Astrocyte (in vitro differentiated cells and primary cell): ENCODE measurements at regions not wholly inside any gene's neighbourhood (a gene's known extent, or its start where the extent isn't known, plus 50 kb on each side); places are given as distances from the start of the nearest gene placed in this dataset.

Source experiments
- DNase-seq: peaks from one replicate; pipeline ENCODE4 v3.0.0-alpha.2; 2010; ENCODE audit warnings: low read depth
- FAIRE-seq: peaks from 2 replicates; lab custom pipeline; 2011; peaks lifted over from hg19 to GRCh38; lab: Jason Lieb, UNC
- H2AFZ ChIP-seq: 2 replicates; pipeline ENCODE4 v1.6.0; 2012; ENCODE audit warnings: low read depth, low read length, inconsistent platforms
- H3K27ac ChIP-seq: 2 replicates; pipeline ENCODE4 v1.5.1; 2011; ENCODE audit warnings: low read depth, low read length, inconsistent platforms
- H3K27me3 ChIP-seq: 2 replicates; pipeline ENCODE4 v1.6.0; 2011; ENCODE audit warnings: low read length, inconsistent platforms; ENCODE audit not compliant: insufficient read depth
- H3K36me3 ChIP-seq: 2 replicates; pipeline ENCODE4 v1.5.1; 2011; ENCODE audit warnings: low read length, inconsistent platforms; ENCODE audit not compliant: insufficient read depth
- H3K4me1 ChIP-seq: 2 replicates; pipeline ENCODE4 v1.5.1; 2011; ENCODE audit warnings: low read length, inconsistent platforms; ENCODE audit not compliant: insufficient read depth
- H3K4me2 ChIP-seq: 2 replicates; pipeline ENCODE4 v1.6.0; 2012; ENCODE audit warnings: low read length, inconsistent platforms
- H3K4me3 ChIP-seq: 2 replicates; pipeline ENCODE4 v1.5.1; 2011; ENCODE audit warnings: low read depth, mild to moderate bottlenecking, low read length, inconsistent platforms; ENCODE audit not compliant: insufficient read depth
- H3K79me2 ChIP-seq: 2 replicates; pipeline ENCODE4 v1.6.0; 2012; ENCODE audit warnings: mild to moderate bottlenecking, low read length, inconsistent platforms; ENCODE audit not compliant: insufficient read depth
- H3K9ac ChIP-seq: 2 replicates; pipeline ENCODE4 v1.6.0; 2012; ENCODE audit warnings: mild to moderate bottlenecking, low read length, inconsistent platforms
- H3K9me3 ChIP-seq: 2 replicates; pipeline ENCODE4 v1.5.1; 2012; ENCODE audit warnings: low read depth, mild to moderate bottlenecking, low read length, inconsistent platforms; ENCODE audit not compliant: insufficient read depth
- H4K20me1 ChIP-seq: 2 replicates; pipeline ENCODE4 v1.6.0; 2012; ENCODE audit warnings: low read length, inconsistent platforms; ENCODE audit not compliant: insufficient read depth
- H3K27ac Mint-ChIP-seq: one replicate; pipeline ENCODE4 v1.8.0; 2021; ENCODE audit warnings: mild to moderate bottlenecking, mixed read lengths; ENCODE audit not compliant: unreplicated experiment
- H3K27me3 Mint-ChIP-seq: one replicate; pipeline ENCODE4 v1.8.0; 2021; ENCODE audit warnings: low read depth, mixed read lengths; ENCODE audit not compliant: unreplicated experiment
- H3K36me3 Mint-ChIP-seq: one replicate; pipeline ENCODE4 v1.8.0; 2021; ENCODE audit warnings: low read depth, mixed read lengths; ENCODE audit not compliant: unreplicated experiment
- H3K4me1 Mint-ChIP-seq: one replicate; pipeline ENCODE4 v1.8.0; 2021; ENCODE audit warnings: low read depth, mixed read lengths; ENCODE audit not compliant: unreplicated experiment
- H3K4me3 Mint-ChIP-seq: one replicate; pipeline ENCODE4 v1.8.0; 2021; ENCODE audit warnings: mild to moderate bottlenecking, moderate library complexity, mixed read lengths; ENCODE audit not compliant: unreplicated experiment
- H3K9me3 Mint-ChIP-seq: one replicate; pipeline ENCODE4 v1.8.0; 2021; ENCODE audit warnings: mild to moderate bottlenecking, mixed read lengths; ENCODE audit not compliant: unreplicated experiment
- EZH2 ChIP-seq: IDR thresholded peaks from 2 replicates; pipeline ENCODE4 v1.6.1; 2012; ENCODE audit warnings: mild to moderate bottlenecking, low read length, inconsistent platforms; ENCODE audit not compliant: insufficient read depth
- TF ChIP-seq, protein P1 (sequence below): IDR thresholded peaks from 2 replicates; pipeline ENCODE4 v1.5.1; 2011; ENCODE audit warnings: low read depth, mild to moderate bottlenecking, inconsistent platforms, low read length, moderate library complexity; ENCODE audit not compliant: insufficient read depth

DNA sequence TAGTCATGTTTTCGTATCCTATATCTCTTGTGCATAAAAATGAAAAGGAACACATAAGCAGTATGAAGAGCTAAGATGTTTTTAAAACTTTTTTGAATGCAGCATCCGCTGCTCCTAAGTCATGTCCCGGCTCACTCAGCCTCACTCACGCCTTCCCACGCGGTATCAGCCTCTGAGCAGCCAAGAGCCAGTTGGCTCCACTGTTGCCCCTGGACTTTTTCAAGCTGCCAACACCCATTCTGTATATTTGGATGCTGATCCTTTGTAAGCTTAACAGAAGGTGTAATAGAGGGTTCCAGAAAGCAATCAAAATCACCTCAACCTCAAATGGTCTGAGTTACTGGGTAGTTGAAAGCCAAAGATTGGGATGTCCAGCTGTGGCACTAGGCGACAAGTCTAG is 139.3 kb downstream of the TTLL2 start:
- Histone ChIP-seq H3K9ac (no peak overlapping the region), H3K27ac (no peak overlapping the region), H3K79me2 (no peaks in the 10 kb centered on the region), H2AFZ (no peak overlapping the region), H3K4me2 (no peak overlapping the region), H3K9me3 (no peaks in the 10 kb centered on the region), H3K36me3 (no peaks in the 10 kb centered on the region), H3K4me1 (no peaks in the 10 kb centered on the region), H4K20me1 (no peaks in the 10 kb centered on the region), H3K4me3 (no peak overlapping the region), H3K27me3 (no peaks in the 10 kb centered on the region)
- DNase-seq (no peak), FAIRE-seq (no peak)
- Mint-ChIP-seq H3K9me3 (no peaks in the 10 kb centered on the region), H3K4me3 (no peak overlapping the region), H3K27ac (no peak overlapping the region), H3K4me1 (peaks cover 3% of the 10 kb centered on the region), H3K27me3 (peaks cover 47% of the 10 kb centered on the region), H3K36me3 (no peaks in the 10 kb centered on the region)
- no peak for TF ChIP-seq EZH2
- TF ChIP-seq, protein P1, sequence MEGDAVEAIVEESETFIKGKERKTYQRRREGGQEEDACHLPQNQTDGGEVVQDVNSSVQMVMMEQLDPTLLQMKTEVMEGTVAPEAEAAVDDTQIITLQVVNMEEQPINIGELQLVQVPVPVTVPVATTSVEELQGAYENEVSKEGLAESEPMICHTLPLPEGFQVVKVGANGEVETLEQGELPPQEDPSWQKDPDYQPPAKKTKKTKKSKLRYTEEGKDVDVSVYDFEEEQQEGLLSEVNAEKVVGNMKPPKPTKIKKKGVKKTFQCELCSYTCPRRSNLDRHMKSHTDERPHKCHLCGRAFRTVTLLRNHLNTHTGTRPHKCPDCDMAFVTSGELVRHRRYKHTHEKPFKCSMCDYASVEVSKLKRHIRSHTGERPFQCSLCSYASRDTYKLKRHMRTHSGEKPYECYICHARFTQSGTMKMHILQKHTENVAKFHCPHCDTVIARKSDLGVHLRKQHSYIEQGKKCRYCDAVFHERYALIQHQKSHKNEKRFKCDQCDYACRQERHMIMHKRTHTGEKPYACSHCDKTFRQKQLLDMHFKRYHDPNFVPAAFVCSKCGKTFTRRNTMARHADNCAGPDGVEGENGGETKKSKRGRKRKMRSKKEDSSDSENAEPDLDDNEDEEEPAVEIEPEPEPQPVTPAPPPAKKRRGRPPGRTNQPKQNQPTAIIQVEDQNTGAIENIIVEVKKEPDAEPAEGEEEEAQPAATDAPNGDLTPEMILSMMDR = no peak

DNA sequence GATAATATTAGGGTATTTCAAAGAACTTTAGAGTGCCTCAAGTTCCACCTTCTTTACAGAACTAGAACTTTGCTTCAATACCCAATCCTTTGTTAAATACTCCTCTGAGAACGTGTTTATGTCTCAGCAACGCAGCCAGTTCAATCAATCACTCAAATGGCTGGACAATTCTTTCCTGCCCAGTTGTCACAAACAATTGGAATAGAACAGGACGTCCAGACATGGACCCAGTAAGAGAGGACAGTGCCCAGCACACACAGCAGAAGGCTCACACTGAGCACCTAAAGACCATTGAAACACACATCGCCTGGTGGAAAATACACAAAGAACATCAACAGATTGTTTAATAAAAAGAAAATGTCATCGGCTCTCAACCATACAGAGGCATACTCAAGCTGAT is 140.6 kb downstream of the TTLL2 start:
- H3K36me3 Mint-ChIP-seq = no peaks in the 10 kb centered on the region
- DNase-seq (no peak), FAIRE-seq (no peak)
- no peaks in the 10 kb centered on the region for H4K20me1 ChIP-seq
- no peak overlapping the region for H3K4me3 ChIP-seq
- H3K36me3 ChIP-seq = no peaks in the 10 kb centered on the region
- no peaks in the 10 kb centered on the region for H3K9me3 ChIP-seq
- peaks cover 40% of the 10 kb centered on the region for H3K27me3 Mint-ChIP-seq
- H3K9me3 Mint-ChIP-seq = no peaks in the 10 kb centered on the region
- H3K27ac Mint-ChIP-seq = no peak overlapping the region
- no peak overlapping the region for H2AFZ ChIP-seq
- H3K4me3 Mint-ChIP-seq = no peak overlapping the region
- H3K4me2 ChIP-seq = no peak overlapping the region
- H3K79me2 ChIP-seq = no peaks in the 10 kb centered on the region
- H3K4me1 Mint-ChIP-seq = peaks cover 5% of the 10 kb centered on the region
- TF ChIP-seq, protein P1 = no peak
- no peak for TF ChIP-seq EZH2
- H3K9ac ChIP-seq = no peak overlapping the region
- H3K27ac ChIP-seq = no peak overlapping the region
- no peaks in the 10 kb centered on the region for H3K4me1 ChIP-seq
- H3K27me3 ChIP-seq = no peaks in the 10 kb centered on the region

DNA sequence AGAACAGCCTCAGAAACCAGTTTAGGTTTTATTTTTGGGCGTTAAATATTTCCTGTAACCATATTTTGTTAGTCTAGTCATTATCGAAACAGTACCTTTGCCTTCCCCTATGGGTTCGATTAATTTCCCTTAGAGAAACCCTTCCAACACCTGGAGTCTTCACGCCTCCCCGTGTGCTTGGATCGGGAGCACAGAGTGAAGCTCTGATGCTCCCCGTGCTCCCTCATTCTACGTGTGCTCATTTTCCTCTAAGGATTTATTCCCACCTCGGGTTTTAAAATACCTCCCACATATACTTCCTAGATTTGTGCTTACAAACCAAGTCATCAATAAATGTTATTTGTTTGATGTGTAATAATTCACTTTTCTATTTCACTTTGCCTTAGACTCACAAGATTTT is 142.4 kb downstream of the TTLL2 start:
- Histone ChIP-seq H3K4me2 (no peak overlapping the region), H3K4me1 (no peaks in the 10 kb centered on the region), H2AFZ (no peak overlapping the region), H3K79me2 (no peaks in the 10 kb centered on the region), H3K4me3 (no peak overlapping the region), H4K20me1 (no peaks in the 10 kb centered on the region), H3K9me3 (no peaks in the 10 kb centered on the region), H3K27me3 (no peaks in the 10 kb centered on the region), H3K27ac (no peak overlapping the region), H3K9ac (no peak overlapping the region), H3K36me3 (no peaks in the 10 kb centered on the region)
- peaks cover 3% of the 10 kb centered on the region for H3K36me3 Mint-ChIP-seq
- no peaks in the 10 kb centered on the region for H3K9me3 Mint-ChIP-seq
- peaks cover 6% of the 10 kb centered on the region for H3K4me1 Mint-ChIP-seq
- H3K27ac Mint-ChIP-seq = no peak overlapping the region
- H3K4me3 Mint-ChIP-seq = no peak overlapping the region
- TF ChIP-seq EZH2 = no peak
- TF ChIP-seq, protein P1 = no peak
- H3K27me3 Mint-ChIP-seq = peaks cover 26% of the 10 kb centered on the region
- no peak for DNase-seq
- FAIRE-seq = no peak
